CD8-positive, alpha-beta memory T cell (primary cell): ENCODE measurements at regions not wholly inside any gene's neighbourhood (a gene's known extent, or its start where the extent isn't known, plus 50 kb on each side); places are given as distances from the start of the nearest gene placed in this dataset.
"Not testable (repeated sequence)": the region's sequence is repeated elsewhere in the genome, so short reads cannot be mapped to it uniquely, and the experiment has no call there.

Experiments used
- CTCF ChIA-PET: fragments of 350-600 bp; sonication (Branson Sonifier 250); formaldehyde crosslinking; loops from one replicate; lab custom pipeline; 2021; ENCODE audit warnings: antibody characterized with exemption; lab: Charles Lee
- POLR2A ChIA-PET: fragments of 350-600 bp; sonication (Branson Sonifier 250); formaldehyde crosslinking; loops from one replicate; lab custom pipeline; 2021; ENCODE audit warnings: antibody characterized with exemption; lab: Charles Lee
- DNase-seq, 5 donors: peaks; one replicate each; pipeline versions ENCODE4 v3.0.0 to v3.0.0-alpha.2; 2020 to 2022; ENCODE audit warnings: mixed read lengths in 1 of 5
- H3K27ac ChIP-seq: one replicate; pipeline ENCODE4 v1.7.0; 2013; ENCODE audit warnings: low read depth, mild to moderate bottlenecking, low read length, moderate library complexity
- H3K27me3 ChIP-seq: 2 replicates; pipeline ENCODE4 v1.7.0; 2013; ENCODE audit warnings: low read length, mild to moderate bottlenecking; ENCODE audit not compliant: insufficient read depth, poor library complexity, severe bottlenecking
- H3K36me3 ChIP-seq: 2 replicates; pipeline ENCODE4 v1.7.0; 2013; ENCODE audit warnings: mild to moderate bottlenecking, low read length, moderate library complexity; ENCODE audit not compliant: insufficient read depth
- H3K4me1 ChIP-seq: 2 replicates; pipeline ENCODE4 v1.7.0; 2013; ENCODE audit warnings: mild to moderate bottlenecking, low read length, moderate library complexity; ENCODE audit not compliant: insufficient read depth
- H3K4me3 ChIP-seq: 2 replicates; pipeline ENCODE4 v1.7.0; 2013; ENCODE audit warnings: mild to moderate bottlenecking, low read length
- H3K9me3 ChIP-seq: 2 replicates; pipeline ENCODE4 v1.7.0; 2013; ENCODE audit warnings: mild to moderate bottlenecking, low read length
- H3K27ac Mint-ChIP-seq, 8 donors: one replicate each; pipeline ENCODE4 v1.8.0; 2020 to 2021; ENCODE audit warnings: mixed read lengths in 8 of 8, mild to moderate bottlenecking in 6 of 8, inconsistent platforms in 3 of 8, moderate library complexity in 3 of 8
- H3K27me3 Mint-ChIP-seq, 2 donors: one replicate each; pipeline ENCODE4 v1.8.0; 2020 to 2021; ENCODE audit warnings: mixed read lengths in 2 of 2, mild to moderate bottlenecking in 1 of 2, moderate library complexity in 1 of 2
- H3K36me3 Mint-ChIP-seq, 3 donors: one replicate each; pipeline ENCODE4 v1.8.0; 2020 to 2021; ENCODE audit warnings: mixed read lengths in 3 of 3, inconsistent platforms in 1 of 3, mild to moderate bottlenecking in 1 of 3
- H3K4me1 Mint-ChIP-seq, 3 donors: one replicate each; pipeline ENCODE4 v1.8.0; 2020 to 2021; ENCODE audit warnings: mixed read lengths in 3 of 3, inconsistent platforms in 1 of 3, mild to moderate bottlenecking in 1 of 3
- H3K4me3 Mint-ChIP-seq, 7 donors: one replicate each; pipeline ENCODE4 v1.8.0; 2020 to 2021; ENCODE audit warnings: mixed read lengths in 7 of 7, mild to moderate bottlenecking in 6 of 7, moderate library complexity in 4 of 7, inconsistent platforms in 2 of 7
- H3K9me3 Mint-ChIP-seq, 5 donors: one replicate each; pipeline ENCODE4 v1.8.0; 2020 to 2022; ENCODE audit warnings: mixed read lengths in 5 of 5, mild to moderate bottlenecking in 3 of 5, moderate library complexity in 2 of 5, inconsistent platforms in 1 of 5

DNA sequence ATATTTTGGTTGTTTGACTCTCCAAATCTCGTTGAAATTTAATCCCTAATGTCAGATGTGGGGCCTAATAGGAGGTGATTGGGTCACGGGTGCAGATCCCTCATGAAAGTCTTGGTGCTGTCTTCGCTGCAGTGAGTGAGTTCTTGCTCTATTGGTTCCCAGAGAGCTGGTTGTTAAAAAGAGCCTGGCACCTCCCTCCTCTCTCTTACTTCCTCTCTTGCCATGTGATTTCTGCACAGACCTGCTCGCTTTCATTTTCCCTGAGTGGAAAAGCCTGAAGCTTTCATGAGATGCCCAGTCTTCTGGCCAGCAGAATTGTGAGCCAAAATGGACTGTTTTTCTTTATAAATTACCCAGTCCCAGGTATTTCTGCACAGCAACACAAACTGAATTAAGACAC lies 221.6 kb downstream of the MAT2B start:
- POLR2A ChIA-PET = no interaction called here
- H3K4me3 Mint-ChIP-seq = peak overlapping the region in 3 of 7 donors; percentile 17 to 57 (median 37)
- H3K9me3 ChIP-seq = no peaks in the 10 kb centered on the region
- no peaks in the 10 kb centered on the region for H3K27me3 ChIP-seq
- H3K27me3 Mint-ChIP-seq = no peaks in the 10 kb centered on the region
- no peak overlapping the region for H3K27ac ChIP-seq
- peak overlapping the region in 1 of 8 donors; percentile 38 for H3K27ac Mint-ChIP-seq
- H3K36me3 Mint-ChIP-seq = no peaks in the 10 kb centered on the region
- CTCF ChIA-PET = no interaction called here
- H3K9me3 Mint-ChIP-seq = peaks cover 0 to 9% (median 2%) of the 10 kb centered on the region in 5 donors
- peak in 1 of 5 donors; percentile 1 for DNase-seq
- no peak overlapping the region for H3K4me3 ChIP-seq
- no peaks in the 10 kb centered on the region for H3K4me1 Mint-ChIP-seq
- no peaks in the 10 kb centered on the region for H3K36me3 ChIP-seq
- no peaks in the 10 kb centered on the region for H3K4me1 ChIP-seq

DNA sequence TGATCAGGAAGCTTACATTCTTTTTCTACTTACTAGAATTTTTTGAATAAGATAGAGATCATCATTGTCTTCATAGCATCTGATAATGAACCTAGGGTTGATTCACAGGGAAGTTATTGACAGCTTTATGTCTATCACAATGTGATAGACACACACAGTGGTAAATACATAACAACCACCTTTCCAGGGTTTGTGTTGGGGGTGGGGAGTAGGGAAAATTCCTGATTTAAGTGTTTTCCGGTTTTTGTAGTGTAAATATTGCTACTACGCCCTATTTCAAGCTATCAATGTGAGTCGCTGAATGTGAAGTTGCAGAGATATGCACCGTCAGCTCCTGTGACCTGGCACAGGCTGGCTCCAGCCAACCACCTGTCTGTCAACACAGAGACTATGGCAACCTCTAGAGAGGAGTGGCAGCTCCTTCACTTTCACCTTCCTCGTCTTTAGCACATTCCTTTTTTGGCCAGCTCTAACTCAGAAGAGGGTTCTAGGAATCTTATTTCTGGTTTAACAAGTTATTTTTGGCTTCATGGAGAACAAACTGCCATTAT lies 224.9 kb downstream of the MAT2B start:
- Mint-ChIP-seq H3K9me3 (peaks cover 0 to 9% (median 2%) of the 10 kb centered on the region in 5 donors), H3K27ac (no peak overlapping the region), H3K4me1 (no peaks in the 10 kb centered on the region), H3K27me3 (no peaks in the 10 kb centered on the region), H3K4me3 (no peak overlapping the region), H3K36me3 (no peaks in the 10 kb centered on the region)
- Histone ChIP-seq H3K9me3 (no peaks in the 10 kb centered on the region), H3K4me3 (no peak overlapping the region), H3K27me3 (no peaks in the 10 kb centered on the region), H3K27ac (no peak overlapping the region), H3K4me1 (no peaks in the 10 kb centered on the region), H3K36me3 (no peaks in the 10 kb centered on the region)
- POLR2A ChIA-PET = no interaction called here
- CTCF ChIA-PET = no interaction called here
- no peak for DNase-seq

DNA sequence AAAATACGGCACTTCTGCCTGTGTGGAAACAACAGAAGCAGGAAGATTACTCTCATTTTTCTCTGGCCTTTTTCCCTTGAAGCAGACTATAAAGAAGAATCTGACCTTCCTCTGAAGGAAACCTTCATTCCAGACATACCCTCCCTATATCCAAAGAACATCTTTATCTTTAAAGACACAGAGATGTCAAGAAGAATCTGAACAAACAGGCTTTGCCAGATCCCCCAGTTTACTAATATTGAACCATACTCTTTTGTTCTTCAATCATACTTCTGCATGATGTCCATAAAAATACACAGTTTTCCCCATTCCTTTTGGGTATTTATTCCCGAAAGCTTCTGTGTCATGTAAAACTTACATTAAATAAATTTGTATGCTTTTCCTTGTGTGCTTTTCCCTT lies 225.8 kb downstream of the MAT2B start:
- CTCF ChIA-PET = no interaction called here
- H3K27ac ChIP-seq = no peak overlapping the region
- no peaks in the 10 kb centered on the region for H3K9me3 ChIP-seq
- no peak overlapping the region for H3K4me3 Mint-ChIP-seq
- DNase-seq = no peak
- no peak overlapping the region for H3K4me3 ChIP-seq
- no peaks in the 10 kb centered on the region for H3K27me3 ChIP-seq
- no peaks in the 10 kb centered on the region for H3K27me3 Mint-ChIP-seq
- H3K4me1 ChIP-seq = no peaks in the 10 kb centered on the region
- no peaks in the 10 kb centered on the region for H3K36me3 ChIP-seq
- H3K4me1 Mint-ChIP-seq = no peaks in the 10 kb centered on the region
- H3K9me3 Mint-ChIP-seq = peaks cover 0 to 12% (median 2%) of the 10 kb centered on the region in 5 donors
- POLR2A ChIA-PET = no interaction called here
- H3K36me3 Mint-ChIP-seq = no peaks in the 10 kb centered on the region
- no peak overlapping the region for H3K27ac Mint-ChIP-seq

DNA sequence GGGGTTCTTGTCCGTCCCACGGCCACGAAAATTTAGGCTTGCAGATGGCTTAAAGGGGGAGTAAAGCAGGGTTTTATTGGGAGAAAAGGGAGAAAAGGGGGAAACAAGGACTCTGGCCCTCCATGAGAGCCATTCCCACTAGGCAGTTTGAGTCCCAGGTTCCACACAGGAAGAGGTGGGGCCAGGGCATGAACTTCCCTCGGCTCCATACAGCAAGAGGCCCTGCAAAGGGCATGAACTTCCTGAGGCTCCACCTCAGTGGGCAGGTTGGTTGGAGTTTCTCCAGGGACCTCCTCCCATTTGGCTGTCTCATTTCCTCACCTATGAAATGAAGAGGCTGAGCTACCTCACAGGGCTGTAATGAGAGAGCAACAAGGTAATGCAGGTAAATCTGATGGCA lies 229.7 kb downstream of the MAT2B start:
- Histone ChIP-seq H3K27ac (no peak overlapping the region), H3K9me3 (no peaks in the 10 kb centered on the region), H3K36me3 (no peaks in the 10 kb centered on the region), H3K4me1 (no peaks in the 10 kb centered on the region), H3K27me3 (no peaks in the 10 kb centered on the region), H3K4me3 (no peak overlapping the region)
- no peak overlapping the region for H3K27ac Mint-ChIP-seq
- H3K36me3 Mint-ChIP-seq = no peaks in the 10 kb centered on the region
- CTCF ChIA-PET = no interaction called here
- no peaks in the 10 kb centered on the region for H3K4me1 Mint-ChIP-seq
- peaks cover 0 to 11% (median 3%) of the 10 kb centered on the region in 5 donors for H3K9me3 Mint-ChIP-seq
- no peak for DNase-seq
- POLR2A ChIA-PET = no interaction called here
- no peaks in the 10 kb centered on the region for H3K27me3 Mint-ChIP-seq
- no peak overlapping the region for H3K4me3 Mint-ChIP-seq

DNA sequence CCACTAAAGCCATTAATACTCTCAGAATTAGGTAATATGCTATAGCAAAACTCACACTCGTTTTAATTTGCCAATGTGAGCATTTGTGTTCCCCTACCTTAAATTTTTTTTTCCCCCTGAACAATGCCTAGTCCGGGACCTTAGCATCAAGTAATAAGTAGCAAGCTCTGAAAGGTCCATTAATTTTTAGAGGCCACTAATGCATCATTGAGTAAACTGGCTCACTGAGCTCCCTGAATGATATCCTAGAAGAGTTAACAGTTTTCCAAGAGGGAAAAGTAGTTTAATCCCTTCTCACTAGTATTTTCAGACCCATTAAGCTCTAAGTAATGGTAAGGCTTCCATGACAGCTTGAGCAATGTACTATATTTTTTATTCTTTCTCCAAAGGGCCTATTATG lies 242.2 kb downstream of the MAT2B start:
- H3K4me1 ChIP-seq = no peaks in the 10 kb centered on the region
- DNase-seq = no peak
- ChIA-PET POLR2A (no interaction called here), CTCF (interaction anchor here (0.6 kb wide), 1 partner anchor 10 kb away, joined by 3 read pairs; no protein-coding TSS in a partner anchor)
- Mint-ChIP-seq H3K36me3 (no peaks in the 10 kb centered on the region), H3K4me3 (no peak overlapping the region), H3K9me3 (peaks cover 0 to 18% (median 3%) of the 10 kb centered on the region in 5 donors), H3K4me1 (no peaks in the 10 kb centered on the region), H3K27ac (no peak overlapping the region), H3K27me3 (no peaks in the 10 kb centered on the region)
- no peak overlapping the region for H3K4me3 ChIP-seq
- H3K36me3 ChIP-seq = no peaks in the 10 kb centered on the region
- H3K9me3 ChIP-seq = no peaks in the 10 kb centered on the region
- H3K27me3 ChIP-seq = no peaks in the 10 kb centered on the region
- H3K27ac ChIP-seq = no peak overlapping the region

DNA sequence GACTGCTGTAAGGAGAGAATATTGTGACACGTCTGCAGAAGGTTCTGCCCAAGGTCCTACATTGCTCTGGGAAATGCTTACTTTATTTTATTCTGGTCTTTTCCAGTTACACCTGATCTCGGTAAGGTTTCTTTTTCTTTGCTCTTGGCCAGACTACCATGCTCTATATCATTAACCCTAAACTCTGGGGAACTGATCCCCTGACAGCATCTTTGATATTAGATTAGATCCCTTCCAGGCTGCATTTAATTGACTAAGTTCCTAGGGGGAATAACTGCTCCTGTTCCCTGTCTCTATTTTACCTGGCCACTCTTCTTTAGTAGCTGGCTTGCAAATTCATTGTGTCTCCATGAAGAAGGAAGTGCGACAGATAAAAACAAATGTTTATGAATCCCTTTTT lies 243.5 kb downstream of the MAT2B start:
- Histone ChIP-seq H3K4me3 (no peak overlapping the region), H3K9me3 (no peaks in the 10 kb centered on the region), H3K27ac (no peak overlapping the region), H3K36me3 (no peaks in the 10 kb centered on the region), H3K27me3 (no peaks in the 10 kb centered on the region), H3K4me1 (no peaks in the 10 kb centered on the region)
- no peaks in the 10 kb centered on the region for H3K27me3 Mint-ChIP-seq
- H3K9me3 Mint-ChIP-seq = peaks cover 0 to 16% (median 2%) of the 10 kb centered on the region in 5 donors
- DNase-seq = no peak
- CTCF ChIA-PET = no interaction called here
- H3K27ac Mint-ChIP-seq = no peak overlapping the region
- no peak overlapping the region for H3K4me3 Mint-ChIP-seq
- no peaks in the 10 kb centered on the region for H3K36me3 Mint-ChIP-seq
- H3K4me1 Mint-ChIP-seq = no peaks in the 10 kb centered on the region
- POLR2A ChIA-PET = no interaction called here

DNA sequence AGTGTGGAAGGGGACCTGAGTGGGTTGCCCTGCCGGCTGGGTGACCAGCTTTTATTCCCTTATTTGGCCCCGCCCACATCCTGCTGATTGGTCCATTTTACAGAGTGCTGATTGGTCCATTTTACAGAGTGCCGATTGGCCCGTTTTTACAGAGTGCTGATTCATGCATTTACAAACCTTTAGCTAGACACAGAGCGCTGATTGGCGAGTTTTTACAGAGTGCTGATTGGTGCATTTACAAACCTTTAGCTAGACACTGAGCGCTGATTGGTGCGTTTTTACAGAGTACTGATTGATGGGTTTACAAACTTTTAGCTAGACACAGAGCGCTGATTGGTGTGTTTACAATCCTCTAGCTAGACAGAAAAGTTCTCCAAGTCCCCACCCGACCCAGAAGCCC lies 245.0 kb downstream of the MAT2B start:
- POLR2A ChIA-PET, DNase-seq: not testable (repeated sequence)

DNA sequence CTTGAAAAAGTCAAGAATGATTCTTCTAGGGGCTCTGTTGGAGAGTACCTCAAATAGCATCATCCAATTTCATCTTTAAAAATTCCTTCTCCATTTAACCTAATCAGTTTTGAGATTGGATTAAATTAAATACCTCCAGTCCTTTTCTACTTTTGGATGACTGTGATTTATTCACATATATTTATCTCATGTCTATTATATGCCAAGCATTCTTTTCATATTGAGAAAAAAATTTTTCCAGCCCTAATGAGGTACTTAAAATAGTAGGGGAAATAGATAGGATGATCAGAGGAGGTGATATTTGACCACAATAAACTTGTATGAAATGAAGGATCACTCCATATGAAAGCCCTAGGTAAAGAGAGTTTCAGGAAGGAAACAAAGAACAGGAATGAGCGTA lies 250.1 kb downstream of the MAT2B start:
- no peaks in the 10 kb centered on the region for H3K9me3 ChIP-seq
- H3K27ac ChIP-seq = no peak overlapping the region
- no peaks in the 10 kb centered on the region for H3K4me1 ChIP-seq
- CTCF ChIA-PET = no interaction called here
- peaks cover 0 to 2% of the 10 kb centered on the region in 2 donors for H3K27me3 Mint-ChIP-seq
- POLR2A ChIA-PET = no interaction called here
- DNase-seq = no peak
- H3K27ac Mint-ChIP-seq = peak overlapping the region in 2 of 8 donors; percentile 12 to 55
- H3K27me3 ChIP-seq = no peaks in the 10 kb centered on the region
- H3K4me3 Mint-ChIP-seq = no peak overlapping the region
- H3K9me3 Mint-ChIP-seq = peaks cover 0 to 9% (median 2%) of the 10 kb centered on the region in 5 donors
- no peak overlapping the region for H3K4me3 ChIP-seq
- no peaks in the 10 kb centered on the region for H3K36me3 Mint-ChIP-seq
- no peaks in the 10 kb centered on the region for H3K36me3 ChIP-seq
- H3K4me1 Mint-ChIP-seq = peaks cover 0 to 7% (median 0%) of the 10 kb centered on the region in 3 donors

More for the DNA sequence above, 245.0 kb downstream of the MAT2B start:
- CTCF ChIA-PET, H3K4me3 Mint-ChIP-seq, H3K27me3 Mint-ChIP-seq, H3K36me3 ChIP-seq, H3K9me3 ChIP-seq, H3K4me3 ChIP-seq, H3K4me1 Mint-ChIP-seq, H3K4me1 ChIP-seq, H3K27ac ChIP-seq, H3K27me3 ChIP-seq, H3K36me3 Mint-ChIP-seq, H3K27ac Mint-ChIP-seq: not testable (repeated sequence)
- H3K9me3 Mint-ChIP-seq = peaks cover 0 to 14% (median 6%) of the 10 kb centered on the region in 5 donors
